ENCODE measurements at regions not wholly inside any gene's neighbourhood (a gene's known extent, or its start where the extent isn't known, plus 50 kb on each side); places are given as distances from the start of the nearest gene placed in this dataset.

DNA sequence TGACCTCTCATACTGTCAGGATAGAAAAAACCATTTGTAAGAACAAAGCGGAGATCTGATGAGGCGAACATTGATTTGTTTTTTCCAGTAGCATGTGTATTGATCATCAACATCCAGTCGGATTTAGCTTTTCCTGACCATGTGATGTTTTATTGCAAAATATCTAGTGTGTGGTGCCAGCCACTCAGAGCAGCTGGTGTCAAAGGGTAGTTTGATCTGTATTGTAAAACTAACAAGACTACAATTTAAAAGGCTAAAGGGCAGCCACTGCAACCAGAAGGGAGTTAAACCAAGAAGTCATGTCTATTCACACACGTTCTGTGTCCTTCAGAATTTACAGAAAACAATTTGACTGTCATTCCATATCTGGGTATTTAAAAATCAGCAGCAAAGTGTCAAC is 719.0 kb upstream of the FRG1 start:
- TF ChIP-seq, protein P1, sequence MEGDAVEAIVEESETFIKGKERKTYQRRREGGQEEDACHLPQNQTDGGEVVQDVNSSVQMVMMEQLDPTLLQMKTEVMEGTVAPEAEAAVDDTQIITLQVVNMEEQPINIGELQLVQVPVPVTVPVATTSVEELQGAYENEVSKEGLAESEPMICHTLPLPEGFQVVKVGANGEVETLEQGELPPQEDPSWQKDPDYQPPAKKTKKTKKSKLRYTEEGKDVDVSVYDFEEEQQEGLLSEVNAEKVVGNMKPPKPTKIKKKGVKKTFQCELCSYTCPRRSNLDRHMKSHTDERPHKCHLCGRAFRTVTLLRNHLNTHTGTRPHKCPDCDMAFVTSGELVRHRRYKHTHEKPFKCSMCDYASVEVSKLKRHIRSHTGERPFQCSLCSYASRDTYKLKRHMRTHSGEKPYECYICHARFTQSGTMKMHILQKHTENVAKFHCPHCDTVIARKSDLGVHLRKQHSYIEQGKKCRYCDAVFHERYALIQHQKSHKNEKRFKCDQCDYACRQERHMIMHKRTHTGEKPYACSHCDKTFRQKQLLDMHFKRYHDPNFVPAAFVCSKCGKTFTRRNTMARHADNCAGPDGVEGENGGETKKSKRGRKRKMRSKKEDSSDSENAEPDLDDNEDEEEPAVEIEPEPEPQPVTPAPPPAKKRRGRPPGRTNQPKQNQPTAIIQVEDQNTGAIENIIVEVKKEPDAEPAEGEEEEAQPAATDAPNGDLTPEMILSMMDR (IDR thresholded peaks at IDR 0.05; ENCODE audit: low read depth, low read length, poor library complexity, severe bottlenecking), result no peak
- TF ChIP-seq EZH2phosphoT487 (IDR thresholded peaks at IDR 0.05; ENCODE audit: borderline replicate concordance, low read length), result no peak

All from DOHH2 (cell line).